ENCODE measurements at regions not wholly inside any gene's neighbourhood (a gene's known extent, or its start where the extent isn't known, plus 50 kb on each side); places are given as distances from the start of the nearest gene placed in this dataset.
"Not testable (repeated sequence)": the region's sequence is repeated elsewhere in the genome, so short reads cannot be mapped to it uniquely, and the experiment has no call there.

DNA sequence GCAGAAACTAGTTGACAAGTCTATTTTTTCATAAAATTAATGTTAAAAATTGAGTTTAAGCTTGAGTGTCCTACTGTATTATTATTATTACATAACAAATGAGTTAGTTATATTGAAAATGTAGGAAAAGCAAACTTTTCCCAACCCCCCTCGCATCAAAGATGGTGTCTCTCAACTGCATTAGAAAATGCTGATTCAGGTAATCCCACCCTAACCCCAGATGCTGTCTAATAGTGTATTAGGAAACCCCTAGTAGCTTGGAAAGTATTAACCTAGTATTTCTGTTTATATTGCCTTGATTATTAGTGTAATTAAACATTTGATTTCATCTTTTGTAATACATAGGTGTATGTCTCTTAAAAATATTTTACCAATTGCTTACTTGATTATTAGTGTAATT lies 1120.3 kb downstream of the MRPL39 start:
- H4K20me1 ChIP-seq (ENCODE audit: insufficient read depth), result no peaks in the 10 kb centered on the region
- H3K4me2 ChIP-seq, result no peak overlapping the region
- H3K27me3 ChIP-seq (ENCODE audit: insufficient read depth, low read depth), result no peaks in the 10 kb centered on the region
- no peaks in the 10 kb centered on the region for H3K79me2 ChIP-seq (ENCODE audit: insufficient read depth, low read depth)
- peaks cover 4% of the 10 kb centered on the region for H3K4me1 ChIP-seq (ENCODE audit: low read depth, poor library complexity, severe bottlenecking)
- no peaks in the 10 kb centered on the region for H3K36me3 ChIP-seq (ENCODE audit: insufficient read depth)
- TF ChIP-seq, protein P1, sequence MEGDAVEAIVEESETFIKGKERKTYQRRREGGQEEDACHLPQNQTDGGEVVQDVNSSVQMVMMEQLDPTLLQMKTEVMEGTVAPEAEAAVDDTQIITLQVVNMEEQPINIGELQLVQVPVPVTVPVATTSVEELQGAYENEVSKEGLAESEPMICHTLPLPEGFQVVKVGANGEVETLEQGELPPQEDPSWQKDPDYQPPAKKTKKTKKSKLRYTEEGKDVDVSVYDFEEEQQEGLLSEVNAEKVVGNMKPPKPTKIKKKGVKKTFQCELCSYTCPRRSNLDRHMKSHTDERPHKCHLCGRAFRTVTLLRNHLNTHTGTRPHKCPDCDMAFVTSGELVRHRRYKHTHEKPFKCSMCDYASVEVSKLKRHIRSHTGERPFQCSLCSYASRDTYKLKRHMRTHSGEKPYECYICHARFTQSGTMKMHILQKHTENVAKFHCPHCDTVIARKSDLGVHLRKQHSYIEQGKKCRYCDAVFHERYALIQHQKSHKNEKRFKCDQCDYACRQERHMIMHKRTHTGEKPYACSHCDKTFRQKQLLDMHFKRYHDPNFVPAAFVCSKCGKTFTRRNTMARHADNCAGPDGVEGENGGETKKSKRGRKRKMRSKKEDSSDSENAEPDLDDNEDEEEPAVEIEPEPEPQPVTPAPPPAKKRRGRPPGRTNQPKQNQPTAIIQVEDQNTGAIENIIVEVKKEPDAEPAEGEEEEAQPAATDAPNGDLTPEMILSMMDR (conservative IDR thresholded peaks at IDR 0.05; ENCODE audit: low read depth, low read length), result no peak
- H3K27ac ChIP-seq, result no peak overlapping the region
- no peak overlapping the region for H2AFZ ChIP-seq (ENCODE audit: low read depth)
- no peak overlapping the region for H3K4me3 ChIP-seq (IDR thresholded peaks at IDR 0.05; ENCODE audit: insufficient read depth, low read depth, low read length)
- no peak overlapping the region for H3K9ac ChIP-seq

DNA sequence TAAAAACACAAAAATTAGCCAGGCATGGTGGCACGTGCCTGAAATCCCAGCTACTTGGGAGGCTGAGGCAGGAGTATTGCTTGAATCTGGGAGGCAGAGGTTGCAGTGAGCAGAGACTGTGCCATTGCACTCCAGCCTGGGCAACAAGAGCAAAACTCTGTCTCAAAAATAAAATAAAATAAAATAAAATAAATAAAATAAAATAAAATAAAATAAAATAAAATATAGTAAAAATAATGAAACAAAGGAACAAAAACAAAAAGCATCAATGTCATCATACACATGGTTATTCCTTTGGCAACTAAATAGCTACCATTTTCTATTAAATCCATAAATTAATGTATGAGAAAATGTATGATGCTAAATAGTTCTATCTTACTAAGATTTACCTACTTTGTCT lies 1123.9 kb downstream of the MRPL39 start:
- not testable (repeated sequence) for H2AFZ ChIP-seq (ENCODE audit: low read depth); H3K27ac ChIP-seq; H3K4me2 ChIP-seq; H3K9ac ChIP-seq; H3K79me2 ChIP-seq (ENCODE audit: insufficient read depth, low read depth); H4K20me1 ChIP-seq (ENCODE audit: insufficient read depth); H3K27me3 ChIP-seq (ENCODE audit: insufficient read depth, low read depth); H3K4me3 ChIP-seq (IDR thresholded peaks at IDR 0.05; ENCODE audit: insufficient read depth, low read depth, low read length); H3K36me3 ChIP-seq (ENCODE audit: insufficient read depth)
- peaks cover 12% of the 10 kb centered on the region for H3K4me1 ChIP-seq (ENCODE audit: low read depth, poor library complexity, severe bottlenecking)

DNA sequence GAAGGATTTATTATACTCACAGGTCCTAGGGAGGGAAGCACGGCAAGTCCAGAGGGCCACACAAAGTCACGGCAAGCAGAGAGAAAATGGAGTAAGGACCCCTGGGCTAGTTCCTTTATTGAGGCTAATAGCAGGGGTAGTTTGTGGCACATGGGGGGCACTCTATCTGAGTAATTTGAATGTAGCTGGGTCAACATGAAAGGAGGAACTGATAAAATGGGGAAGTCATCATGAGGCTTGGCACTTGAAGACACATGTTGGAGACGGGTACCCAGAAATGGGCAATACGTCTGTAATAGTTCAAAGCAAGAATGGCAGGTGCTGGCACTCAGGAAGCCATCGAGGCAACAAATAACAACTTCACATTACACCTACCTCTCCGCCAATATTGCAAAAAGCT lies 1136.4 kb downstream of the MRPL39 start:
- H4K20me1 ChIP-seq (ENCODE audit: insufficient read depth), result no peaks in the 10 kb centered on the region
- H3K79me2 ChIP-seq (ENCODE audit: insufficient read depth, low read depth), result no peaks in the 10 kb centered on the region
- no peaks in the 10 kb centered on the region for H3K27me3 ChIP-seq (ENCODE audit: insufficient read depth, low read depth)
- no peak overlapping the region for H3K4me3 ChIP-seq (IDR thresholded peaks at IDR 0.05; ENCODE audit: insufficient read depth, low read depth, low read length)
- no peak overlapping the region for H2AFZ ChIP-seq (ENCODE audit: low read depth)
- no peak overlapping the region for H3K9ac ChIP-seq
- no peaks in the 10 kb centered on the region for H3K4me1 ChIP-seq (ENCODE audit: low read depth, poor library complexity, severe bottlenecking)
- H3K27ac ChIP-seq, result no peak overlapping the region
- H3K4me2 ChIP-seq, result no peak overlapping the region
- H3K36me3 ChIP-seq (ENCODE audit: insufficient read depth), result no peaks in the 10 kb centered on the region
- TF ChIP-seq, protein P1 (conservative IDR thresholded peaks at IDR 0.05; ENCODE audit: low read depth, low read length), result no peak

DNA sequence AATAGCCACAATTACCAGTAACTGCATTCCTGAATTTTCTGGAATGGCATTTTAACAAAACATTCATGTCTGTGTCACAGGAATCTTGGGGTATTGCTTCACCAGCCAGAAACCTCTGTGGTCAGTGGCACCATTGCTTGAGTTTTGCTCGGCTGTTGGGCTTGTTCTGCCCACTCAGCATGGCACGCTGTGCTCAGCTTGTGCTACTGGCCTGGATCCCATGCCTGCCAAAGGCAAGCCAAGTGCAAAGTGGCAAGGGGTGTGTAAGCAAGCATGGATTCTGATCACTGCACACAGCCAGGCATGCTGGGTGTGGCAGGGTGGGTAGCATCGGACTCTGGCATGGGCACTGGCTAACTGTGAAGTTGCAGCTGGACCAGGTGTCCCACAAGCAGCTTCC lies 1150.9 kb downstream of the MRPL39 start:
- no peak overlapping the region for H3K4me3 ChIP-seq (IDR thresholded peaks at IDR 0.05; ENCODE audit: insufficient read depth, low read depth, low read length)
- no peaks in the 10 kb centered on the region for H4K20me1 ChIP-seq (ENCODE audit: insufficient read depth)
- H3K27ac ChIP-seq, result no peak overlapping the region
- H3K27me3 ChIP-seq (ENCODE audit: insufficient read depth, low read depth), result no peaks in the 10 kb centered on the region
- H3K4me2 ChIP-seq, result no peak overlapping the region
- H3K4me1 ChIP-seq (ENCODE audit: low read depth, poor library complexity, severe bottlenecking), result peaks cover under 1% of the 10 kb centered on the region
- no peak overlapping the region for H2AFZ ChIP-seq (ENCODE audit: low read depth)
- H3K9ac ChIP-seq, result no peak overlapping the region
- TF ChIP-seq, protein P1 (conservative IDR thresholded peaks at IDR 0.05; ENCODE audit: low read depth, low read length), result no peak
- H3K36me3 ChIP-seq (ENCODE audit: insufficient read depth), result no peaks in the 10 kb centered on the region
- H3K79me2 ChIP-seq (ENCODE audit: insufficient read depth, low read depth), result no peaks in the 10 kb centered on the region

DNA sequence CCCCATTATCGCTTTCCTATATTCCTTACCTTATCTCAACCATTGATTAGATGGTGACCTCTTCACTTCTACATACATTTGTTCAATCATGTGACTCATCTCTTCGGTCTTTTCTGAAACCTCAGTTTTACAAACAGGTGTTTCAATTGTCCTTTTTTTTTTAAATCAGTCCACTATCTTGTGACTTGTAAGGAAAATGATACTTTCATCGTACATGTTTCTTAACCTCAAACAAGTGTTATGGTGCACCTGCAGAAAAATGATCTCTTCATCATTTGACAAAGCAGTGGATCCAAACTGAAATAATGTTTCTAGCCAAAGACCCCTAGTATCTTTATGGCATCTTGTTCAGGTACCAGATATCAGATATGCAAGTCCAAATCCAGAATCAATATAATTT lies 1157.2 kb downstream of the MRPL39 start:
- Histone ChIP-seq H3K4me1 (ENCODE audit: low read depth, poor library complexity, severe bottlenecking) (peaks cover 27% of the 10 kb centered on the region), H3K4me3 (IDR thresholded peaks at IDR 0.05; ENCODE audit: insufficient read depth, low read depth, low read length) (no peak overlapping the region), H3K9ac (no peak overlapping the region), H2AFZ (ENCODE audit: low read depth) (no peak overlapping the region), H4K20me1 (ENCODE audit: insufficient read depth) (no peaks in the 10 kb centered on the region), H3K27me3 (ENCODE audit: insufficient read depth, low read depth) (no peaks in the 10 kb centered on the region), H3K27ac (peak overlapping the region; percentile 35; the same call in 1 of the 2 replicates), H3K79me2 (ENCODE audit: insufficient read depth, low read depth) (no peaks in the 10 kb centered on the region), H3K4me2 (peak overlapping the region; percentile 14), H3K36me3 (ENCODE audit: insufficient read depth) (no peaks in the 10 kb centered on the region)
- TF ChIP-seq, protein P1 (conservative IDR thresholded peaks at IDR 0.05; ENCODE audit: low read depth, low read length), result no peak
